SK-N-SH treated with all-trans-retinoic acid at 6 μM for 48 hours (cell line): ENCODE measurements at regions not wholly inside any gene's neighbourhood (a gene's known extent, or its start where the extent isn't known, plus 50 kb on each side); places are given as distances from the start of the nearest gene placed in this dataset.

Experiments
- ATAC-seq: fragments of 200-7000 bp; cut with Tn5 transposase; 3 replicates; pipeline ENCODE4 v1.9.1; 2020; ENCODE audit warnings: mild to moderate bottlenecking, moderate library complexity
- BACH2 ChIP-seq: fragments of 250-450 bp; sonication (Bioruptor Pico); IDR thresholded peaks from 2 replicates; pipeline ENCODE4 v1.9.0; 2021; ENCODE audit warnings: mild to moderate bottlenecking, borderline replicate concordance
- CSDC2 ChIP-seq: fragments of 250-450 bp; sonication (Bioruptor Pico); IDR thresholded peaks from 2 replicates; pipeline ENCODE4 v1.5.0; 2020; ENCODE audit warnings: mild to moderate bottlenecking, moderate library complexity
- GLIS3 ChIP-seq: fragments of 250-450 bp; sonication (Bioruptor Pico); IDR thresholded peaks from 2 replicates; pipeline ENCODE4 v1.5.0; 2020; ENCODE audit warnings: mild to moderate bottlenecking, moderate library complexity
- ISL1 ChIP-seq: fragments of 250-450 bp; sonication (Bioruptor Pico); IDR thresholded peaks from 2 replicates; pipeline ENCODE4 v2.1.2; 2022; ENCODE audit warnings: mild to moderate bottlenecking, moderate library complexity
- OSR1 ChIP-seq: fragments of 250-450 bp; sonication (Bioruptor Pico); IDR thresholded peaks from 2 replicates; pipeline ENCODE4 v1.8.0; 2022; ENCODE audit warnings: moderate library complexity, mild to moderate bottlenecking, inconsistent platforms
- PPARA ChIP-seq: fragments of 250-450 bp; sonication (Bioruptor Pico); IDR thresholded peaks from 2 replicates; pipeline ENCODE4 v1.5.0; 2020; ENCODE audit warnings: mild to moderate bottlenecking, borderline replicate concordance
- RARB ChIP-seq: fragments of 250-450 bp; sonication (Bioruptor Pico); IDR thresholded peaks from 2 replicates; pipeline ENCODE4 v1.8.0; 2021; ENCODE audit warnings: mild to moderate bottlenecking, moderate library complexity
- TCF4 ChIP-seq: fragments of 250-450 bp; sonication (Bioruptor Pico); IDR thresholded peaks from 2 replicates; pipeline ENCODE4 v1.8.0; 2021; ENCODE audit warnings: mild to moderate bottlenecking, moderate library complexity, borderline replicate concordance
- TOX ChIP-seq: fragments of 250-450 bp; sonication (Bioruptor Pico); IDR thresholded peaks from 2 replicates; pipeline ENCODE4 v1.8.0; 2021; ENCODE audit warnings: mild to moderate bottlenecking, moderate library complexity, borderline replicate concordance
- TSHZ2 ChIP-seq: fragments of 250-450 bp; sonication (Bioruptor Pico); IDR thresholded peaks from 2 replicates; pipeline ENCODE4 v1.5.0; 2020; ENCODE audit warnings: mild to moderate bottlenecking, moderate library complexity
- ZC3H10 ChIP-seq: fragments of 250-450 bp; sonication (Bioruptor Pico); IDR thresholded peaks from 2 replicates; pipeline ENCODE4 v1.5.1; 2021; ENCODE audit warnings: mild to moderate bottlenecking, moderate library complexity
- ZFP3 ChIP-seq: fragments of 250-450 bp; sonication (Bioruptor Pico); IDR thresholded peaks from 2 replicates; pipeline ENCODE4 v1.5.0; 2020; ENCODE audit warnings: mild to moderate bottlenecking, moderate library complexity
- ZFP30 ChIP-seq: fragments of 450-650 bp; formaldehyde crosslinking; IDR thresholded peaks from 2 replicates; pipeline ENCODE4 v1.5.0; 2022; ENCODE audit warnings: mild to moderate bottlenecking, moderate library complexity
- ZNF565 ChIP-seq: fragments of 450-650 bp; formaldehyde crosslinking; conservative IDR thresholded peaks from 2 replicates; pipeline ENCODE4 v1.5.0; 2020; ENCODE audit warnings: low read depth, mild to moderate bottlenecking, moderate library complexity
- ZNF70 ChIP-seq: fragments of 450-650 bp; formaldehyde crosslinking; IDR thresholded peaks from 2 replicates; pipeline ENCODE4 v1.5.0; 2020; ENCODE audit warnings: mild to moderate bottlenecking, moderate library complexity
- ZNF8 ChIP-seq: fragments of 450-650 bp; formaldehyde crosslinking; IDR thresholded peaks from 2 replicates; pipeline ENCODE4 v1.5.0; 2020; ENCODE audit warnings: mild to moderate bottlenecking, moderate library complexity
- TF ChIP-seq, protein P1 (sequence below): fragments of 250-450 bp; sonication (Bioruptor Pico); IDR thresholded peaks from 2 replicates; pipeline ENCODE4 v1.5.1; 2021; ENCODE audit warnings: mild to moderate bottlenecking, moderate library complexity
- TF ChIP-seq, protein P2 (sequence below): fragments of 250-450 bp; sonication (Bioruptor Pico); IDR thresholded peaks from 2 replicates; pipeline ENCODE4 v1.5.1; 2020; ENCODE audit warnings: low read depth, mild to moderate bottlenecking, moderate library complexity
- TF ChIP-seq, protein P3 (sequence below): fragments of 250-450 bp; sonication (Bioruptor Pico); IDR thresholded peaks from 2 replicates; pipeline ENCODE4 v1.8.0; 2020; ENCODE audit warnings: mild to moderate bottlenecking, moderate library complexity, borderline replicate concordance

DNA sequence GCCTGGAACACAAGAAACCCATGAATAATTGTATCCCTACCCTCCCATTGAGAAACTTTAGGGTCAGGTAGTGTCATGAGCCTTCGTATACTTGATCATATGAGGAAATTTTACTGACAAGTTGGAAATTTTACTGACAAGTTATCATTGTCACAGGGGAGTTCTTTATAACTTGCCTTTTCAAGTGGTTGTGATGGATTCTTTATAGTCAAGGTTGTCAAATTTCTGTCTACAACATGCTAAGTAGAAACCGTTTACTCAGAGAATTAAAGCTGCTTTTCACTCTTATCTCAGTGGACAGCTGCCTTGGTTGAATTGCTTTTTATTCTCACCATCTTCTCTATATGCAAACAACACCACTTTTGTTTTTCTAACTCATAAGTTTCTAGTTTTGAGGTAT, 1286.4 kb downstream of the EPHA7 start:
- ATAC-seq, result no peak
- TF ChIP-seq, protein P1, sequence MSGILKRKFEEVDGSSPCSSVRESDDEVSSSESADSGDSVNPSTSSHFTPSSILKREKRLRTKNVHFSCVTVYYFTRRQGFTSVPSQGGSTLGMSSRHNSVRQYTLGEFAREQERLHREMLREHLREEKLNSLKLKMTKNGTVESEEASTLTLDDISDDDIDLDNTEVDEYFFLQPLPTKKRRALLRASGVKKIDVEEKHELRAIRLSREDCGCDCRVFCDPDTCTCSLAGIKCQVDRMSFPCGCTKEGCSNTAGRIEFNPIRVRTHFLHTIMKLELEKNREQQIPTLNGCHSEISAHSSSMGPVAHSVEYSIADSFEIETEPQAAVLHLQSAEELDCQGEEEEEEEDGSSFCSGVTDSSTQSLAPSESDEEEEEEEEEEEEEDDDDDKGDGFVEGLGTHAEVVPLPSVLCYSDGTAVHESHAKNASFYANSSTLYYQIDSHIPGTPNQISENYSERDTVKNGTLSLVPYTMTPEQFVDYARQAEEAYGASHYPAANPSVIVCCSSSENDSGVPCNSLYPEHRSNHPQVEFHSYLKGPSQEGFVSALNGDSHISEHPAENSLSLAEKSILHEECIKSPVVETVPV (CRISPR knock-in tag), result no peak
- no peak for TF ChIP-seq ZFP3 (CRISPR knock-in tag)
- TF ChIP-seq TCF4 (CRISPR knock-in tag), result no peak
- TF ChIP-seq, protein P2, sequence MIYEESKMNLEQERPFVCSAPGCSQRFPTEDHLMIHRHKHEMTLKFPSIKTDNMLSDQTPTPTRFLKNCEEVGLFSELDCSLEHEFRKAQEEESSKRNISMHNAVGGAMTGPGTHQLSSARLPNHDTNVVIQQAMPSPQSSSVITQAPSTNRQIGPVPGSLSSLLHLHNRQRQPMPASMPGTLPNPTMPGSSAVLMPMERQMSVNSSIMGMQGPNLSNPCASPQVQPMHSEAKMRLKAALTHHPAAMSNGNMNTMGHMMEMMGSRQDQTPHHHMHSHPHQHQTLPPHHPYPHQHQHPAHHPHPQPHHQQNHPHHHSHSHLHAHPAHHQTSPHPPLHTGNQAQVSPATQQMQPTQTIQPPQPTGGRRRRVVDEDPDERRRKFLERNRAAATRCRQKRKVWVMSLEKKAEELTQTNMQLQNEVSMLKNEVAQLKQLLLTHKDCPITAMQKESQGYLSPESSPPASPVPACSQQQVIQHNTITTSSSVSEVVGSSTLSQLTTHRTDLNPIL (CRISPR knock-in tag), result no peak
- TF ChIP-seq PPARA (CRISPR knock-in tag), result no peak
- no peak for TF ChIP-seq ISL1 (CRISPR knock-in tag)
- no peak for TF ChIP-seq GLIS3 (CRISPR knock-in tag)

DNA sequence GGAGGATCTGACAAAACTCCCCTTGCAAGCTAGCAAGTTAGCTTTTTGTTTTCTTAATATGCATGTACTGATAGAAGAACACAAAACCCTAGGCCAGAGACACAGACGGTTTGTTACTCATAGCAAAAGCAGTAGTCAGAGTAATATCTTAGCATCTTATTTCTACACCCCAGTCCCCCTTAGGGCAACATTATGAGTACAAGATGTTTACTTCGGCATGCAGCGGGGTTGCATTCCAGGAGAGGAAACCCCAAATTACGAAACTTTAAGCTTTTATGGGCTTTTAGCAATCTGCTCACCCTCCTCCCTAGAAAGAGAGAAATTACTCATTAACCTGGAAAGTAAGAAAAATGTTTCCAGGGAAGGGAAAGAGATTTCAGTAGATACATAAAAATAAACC, 1286.9 kb downstream of the EPHA7 start:
- no peak for ATAC-seq

DNA sequence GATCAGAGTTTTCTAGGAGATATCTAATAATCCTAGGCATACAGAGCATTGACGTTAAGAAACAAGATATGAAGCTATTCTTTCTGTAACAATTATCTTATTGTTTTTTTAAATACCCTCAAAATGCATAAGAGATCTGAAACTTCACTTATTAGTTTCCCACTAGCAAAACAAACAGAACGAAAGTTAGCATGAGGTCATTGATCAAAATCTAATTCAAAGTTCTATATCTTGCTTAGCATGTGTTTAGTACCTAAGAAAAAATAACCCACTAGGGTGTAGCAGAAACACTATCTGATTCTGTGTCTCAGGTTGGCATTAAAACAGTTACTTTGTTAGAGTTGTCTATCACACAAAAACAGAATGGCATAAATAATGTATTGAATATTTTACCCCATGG, 1288.4 kb downstream of the EPHA7 start:
- ATAC-seq, result no peak
- TF ChIP-seq ZNF70 (CRISPR knock-in tag) (no peak), ZNF8 (no peak), ISL1 (CRISPR knock-in tag) (no peak), CSDC2 (no peak), BACH2 (CRISPR knock-in tag) (no peak), TSHZ2 (CRISPR knock-in tag) (no peak), PPARA (CRISPR knock-in tag) (no peak), ZNF565 (CRISPR knock-in tag) (no peak), OSR1 (CRISPR knock-in tag) (no peak), ZC3H10 (CRISPR knock-in tag) (no peak), TCF4 (CRISPR knock-in tag) (no peak), GLIS3 (CRISPR knock-in tag) (no peak), ZFP30 (CRISPR knock-in tag) (no peak), RARB (CRISPR knock-in tag) (no peak)
- TF ChIP-seq, protein P3, sequence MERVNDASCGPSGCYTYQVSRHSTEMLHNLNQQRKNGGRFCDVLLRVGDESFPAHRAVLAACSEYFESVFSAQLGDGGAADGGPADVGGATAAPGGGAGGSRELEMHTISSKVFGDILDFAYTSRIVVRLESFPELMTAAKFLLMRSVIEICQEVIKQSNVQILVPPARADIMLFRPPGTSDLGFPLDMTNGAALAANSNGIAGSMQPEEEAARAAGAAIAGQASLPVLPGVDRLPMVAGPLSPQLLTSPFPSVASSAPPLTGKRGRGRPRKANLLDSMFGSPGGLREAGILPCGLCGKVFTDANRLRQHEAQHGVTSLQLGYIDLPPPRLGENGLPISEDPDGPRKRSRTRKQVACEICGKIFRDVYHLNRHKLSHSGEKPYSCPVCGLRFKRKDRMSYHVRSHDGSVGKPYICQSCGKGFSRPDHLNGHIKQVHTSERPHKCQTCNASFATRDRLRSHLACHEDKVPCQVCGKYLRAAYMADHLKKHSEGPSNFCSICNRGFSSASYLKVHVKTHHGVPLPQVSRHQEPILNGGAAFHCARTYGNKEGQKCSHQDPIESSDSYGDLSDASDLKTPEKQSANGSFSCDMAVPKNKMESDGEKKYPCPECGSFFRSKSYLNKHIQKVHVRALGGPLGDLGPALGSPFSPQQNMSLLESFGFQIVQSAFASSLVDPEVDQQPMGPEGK (CRISPR knock-in tag), result no peak

More for the DNA sequence above, 1286.9 kb downstream of the EPHA7 start:
- TF ChIP-seq TSHZ2 (CRISPR knock-in tag) (no peak), ZNF8 (no peak), CSDC2 (no peak), OSR1 (CRISPR knock-in tag) (no peak), ZFP3 (CRISPR knock-in tag) (no peak), ZNF565 (CRISPR knock-in tag) (no peak), TOX (CRISPR knock-in tag) (no peak), PPARA (CRISPR knock-in tag) (no peak)
- TF ChIP-seq, protein P1 (CRISPR knock-in tag), result no peak
